ENCODE measurements at regions not wholly inside any gene's neighbourhood (a gene's known extent, or its start where the extent isn't known, plus 50 kb on each side); places are given as distances from the start of the nearest gene placed in this dataset.
"Not testable (repeated sequence)": the region's sequence is repeated elsewhere in the genome, so short reads cannot be mapped to it uniquely, and the experiment has no call there.

DNA sequence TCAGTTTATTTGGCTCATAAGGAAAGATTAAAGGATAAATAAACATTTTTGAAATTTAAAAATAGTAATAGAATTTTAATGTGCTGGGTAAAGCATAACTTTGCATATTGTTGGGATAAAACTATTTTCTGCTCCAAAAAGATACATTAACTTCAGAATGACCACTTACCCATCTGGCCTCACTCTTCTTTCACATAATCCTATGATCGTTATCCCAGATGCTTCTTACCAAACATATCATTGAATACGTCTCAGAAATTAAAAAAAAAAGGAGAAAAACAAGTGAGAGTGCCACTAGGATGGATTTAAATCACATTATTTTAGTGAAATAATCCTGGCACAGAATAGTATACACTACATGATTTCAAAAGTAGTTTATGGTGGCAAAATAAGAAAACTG is 677.5 kb upstream of the ZWINT start:
- no peak for DNase-seq (ENCODE audit: extremely low spot score, unreplicated experiment)
- Mint-ChIP-seq H3K27me3 (ENCODE audit: unreplicated experiment) (no peaks in the 10 kb centered on the region), H3K27ac (ENCODE audit: unreplicated experiment) (no peak overlapping the region), H3K36me3 (ENCODE audit: unreplicated experiment) (no peaks in the 10 kb centered on the region), H3K4me3 (ENCODE audit: unreplicated experiment) (no peak overlapping the region), H3K4me1 (ENCODE audit: unreplicated experiment) (no peaks in the 10 kb centered on the region), H3K9me3 (ENCODE audit: unreplicated experiment) (peaks cover 4% of the 10 kb centered on the region)
- TF ChIP-seq, protein P1, sequence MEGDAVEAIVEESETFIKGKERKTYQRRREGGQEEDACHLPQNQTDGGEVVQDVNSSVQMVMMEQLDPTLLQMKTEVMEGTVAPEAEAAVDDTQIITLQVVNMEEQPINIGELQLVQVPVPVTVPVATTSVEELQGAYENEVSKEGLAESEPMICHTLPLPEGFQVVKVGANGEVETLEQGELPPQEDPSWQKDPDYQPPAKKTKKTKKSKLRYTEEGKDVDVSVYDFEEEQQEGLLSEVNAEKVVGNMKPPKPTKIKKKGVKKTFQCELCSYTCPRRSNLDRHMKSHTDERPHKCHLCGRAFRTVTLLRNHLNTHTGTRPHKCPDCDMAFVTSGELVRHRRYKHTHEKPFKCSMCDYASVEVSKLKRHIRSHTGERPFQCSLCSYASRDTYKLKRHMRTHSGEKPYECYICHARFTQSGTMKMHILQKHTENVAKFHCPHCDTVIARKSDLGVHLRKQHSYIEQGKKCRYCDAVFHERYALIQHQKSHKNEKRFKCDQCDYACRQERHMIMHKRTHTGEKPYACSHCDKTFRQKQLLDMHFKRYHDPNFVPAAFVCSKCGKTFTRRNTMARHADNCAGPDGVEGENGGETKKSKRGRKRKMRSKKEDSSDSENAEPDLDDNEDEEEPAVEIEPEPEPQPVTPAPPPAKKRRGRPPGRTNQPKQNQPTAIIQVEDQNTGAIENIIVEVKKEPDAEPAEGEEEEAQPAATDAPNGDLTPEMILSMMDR (IDR thresholded peaks at IDR 0.05): no peak

DNA sequence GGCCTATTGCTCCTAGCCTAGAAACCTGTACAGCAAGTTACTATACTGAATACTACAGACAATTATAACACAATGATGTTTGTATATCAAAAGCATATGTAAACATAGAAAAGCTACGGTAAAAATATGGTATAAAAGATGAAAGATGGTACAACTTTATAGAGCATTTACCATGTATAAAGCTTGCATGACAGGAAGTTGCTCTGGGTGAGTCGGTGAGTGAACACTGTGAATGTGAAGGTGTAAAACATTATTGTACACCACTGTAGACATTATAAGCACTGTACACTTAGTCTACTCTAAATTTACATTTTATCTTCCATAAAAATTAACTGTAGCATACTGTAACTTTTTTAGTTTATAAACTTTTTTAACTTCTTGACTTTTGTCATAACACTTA is 674.3 kb upstream of the ZWINT start:
- H3K4me1 Mint-ChIP-seq (ENCODE audit: unreplicated experiment): no peaks in the 10 kb centered on the region

DNA sequence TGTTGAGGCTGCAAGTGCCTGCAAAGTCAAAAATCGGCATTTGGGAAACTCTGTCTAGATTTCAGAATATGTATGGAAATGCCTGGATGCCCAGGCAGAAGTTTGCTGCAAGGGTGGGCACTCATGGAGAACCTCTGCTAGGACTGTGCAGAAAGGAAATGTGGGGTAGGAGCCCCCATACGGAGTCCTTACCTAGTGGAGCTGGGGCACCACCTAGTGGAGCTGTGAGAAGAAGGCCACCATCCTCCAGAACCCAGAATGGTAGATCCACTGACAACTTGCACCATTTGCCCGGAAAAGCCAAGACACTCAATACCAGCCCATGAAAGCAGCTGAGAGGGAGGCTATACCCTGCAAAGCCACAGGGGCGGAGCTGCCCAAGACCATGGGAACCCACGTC is 671.2 kb upstream of the ZWINT start:
- not testable (repeated sequence) for H3K36me3 Mint-ChIP-seq (ENCODE audit: unreplicated experiment); H3K27me3 Mint-ChIP-seq (ENCODE audit: unreplicated experiment); DNase-seq (ENCODE audit: extremely low spot score, unreplicated experiment); H3K27ac Mint-ChIP-seq (ENCODE audit: unreplicated experiment); H3K4me1 Mint-ChIP-seq (ENCODE audit: unreplicated experiment); H3K4me3 Mint-ChIP-seq (ENCODE audit: unreplicated experiment)
- peaks cover 22% of the 10 kb centered on the region for H3K9me3 Mint-ChIP-seq (ENCODE audit: unreplicated experiment)

More for the DNA sequence above, 674.3 kb upstream of the ZWINT start:
- Mint-ChIP-seq H3K4me3 (ENCODE audit: unreplicated experiment) (no peak overlapping the region), H3K36me3 (ENCODE audit: unreplicated experiment) (no peaks in the 10 kb centered on the region), H3K9me3 (ENCODE audit: unreplicated experiment) (peaks cover 17% of the 10 kb centered on the region), H3K27me3 (ENCODE audit: unreplicated experiment) (no peaks in the 10 kb centered on the region), H3K27ac (ENCODE audit: unreplicated experiment) (no peak overlapping the region)
- DNase-seq (ENCODE audit: extremely low spot score, unreplicated experiment): no peak
- TF ChIP-seq, protein P1 (IDR thresholded peaks at IDR 0.05): no peak

DNA sequence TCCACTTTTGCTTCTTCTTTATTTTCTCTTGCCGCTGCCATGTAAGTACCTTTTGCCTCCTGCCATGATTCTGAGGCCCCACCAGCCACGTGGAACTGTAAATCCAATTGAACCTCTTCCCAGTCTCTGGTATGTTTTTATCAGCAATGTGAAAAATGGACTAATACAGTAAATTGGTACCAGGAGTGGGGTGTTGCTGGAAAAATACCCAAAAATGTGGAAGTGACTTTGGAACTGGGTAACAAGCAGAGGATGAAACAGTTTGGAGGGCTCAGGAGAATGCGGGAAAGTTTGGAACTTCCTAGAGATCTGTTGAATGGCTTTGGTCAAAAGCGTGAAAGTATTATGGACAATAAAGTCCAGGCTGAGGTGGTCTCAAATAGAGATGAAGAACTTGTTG is 670.3 kb upstream of the ZWINT start:
- H3K27ac Mint-ChIP-seq (ENCODE audit: unreplicated experiment): no peak overlapping the region
- no peak overlapping the region for H3K4me3 Mint-ChIP-seq (ENCODE audit: unreplicated experiment)
- no peaks in the 10 kb centered on the region for H3K4me1 Mint-ChIP-seq (ENCODE audit: unreplicated experiment)
- H3K9me3 Mint-ChIP-seq (ENCODE audit: unreplicated experiment): peaks cover 21% of the 10 kb centered on the region
- H3K36me3 Mint-ChIP-seq (ENCODE audit: unreplicated experiment): no peaks in the 10 kb centered on the region
- TF ChIP-seq, protein P1 (IDR thresholded peaks at IDR 0.05): no peak
- H3K27me3 Mint-ChIP-seq (ENCODE audit: unreplicated experiment): no peaks in the 10 kb centered on the region
- DNase-seq (ENCODE audit: extremely low spot score, unreplicated experiment): no peak

DNA sequence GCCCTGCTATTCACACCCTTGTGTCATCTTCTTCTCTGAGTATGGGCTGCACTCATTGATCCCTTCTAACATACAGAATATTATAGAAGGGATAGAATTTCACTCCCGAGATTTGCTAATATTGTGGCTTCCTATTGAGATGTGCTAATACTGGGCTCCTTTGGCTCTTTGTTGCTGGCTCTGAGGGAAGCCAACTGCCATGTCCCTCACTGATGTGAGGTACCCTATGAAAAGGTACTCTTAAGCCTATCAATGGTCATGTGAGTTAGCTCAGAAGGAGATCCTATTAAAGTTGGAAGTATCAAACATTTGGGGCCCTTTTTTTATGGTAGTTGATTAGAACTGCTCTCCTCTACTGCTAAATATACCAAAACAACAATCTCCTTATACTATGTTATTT is 665.2 kb upstream of the ZWINT start:
- no peaks in the 10 kb centered on the region for H3K4me1 Mint-ChIP-seq (ENCODE audit: unreplicated experiment)
- no peak overlapping the region for H3K27ac Mint-ChIP-seq (ENCODE audit: unreplicated experiment)

More for the DNA sequence above, 665.2 kb upstream of the ZWINT start:
- Mint-ChIP-seq H3K36me3 (ENCODE audit: unreplicated experiment) (no peaks in the 10 kb centered on the region), H3K9me3 (ENCODE audit: unreplicated experiment) (peaks cover 19% of the 10 kb centered on the region), H3K4me3 (ENCODE audit: unreplicated experiment) (no peak overlapping the region), H3K27me3 (ENCODE audit: unreplicated experiment) (no peaks in the 10 kb centered on the region)
- no peak for DNase-seq (ENCODE audit: extremely low spot score, unreplicated experiment)
- TF ChIP-seq, protein P1 (IDR thresholded peaks at IDR 0.05): no peak

Data from osteocyte (in vitro differentiated cells).